Lower lobe of right lung (tissue), 2 donors: ENCODE measurements at regions not wholly inside any gene's neighbourhood (a gene's known extent, or its start where the extent isn't known, plus 50 kb on each side); places are given as distances from the start of the nearest gene placed in this dataset.

Experiments
- ATAC-seq, 2 donors: fragments of 200-7000 bp; cut with Tn5 transposase; one replicate each; pipeline ENCODE4 v1.9.1; 2020 to 2022; ENCODE audit warnings: mild to moderate bottlenecking in 2 of 2, moderate library complexity in 2 of 2
- DNase-seq: peaks from one replicate; pipeline ENCODE4 v3.0.0-alpha.2; 2020
- H3K27ac ChIP-seq: fragments of 200-600 bp; one replicate; pipeline ENCODE4 v1.8.0; 2022
- H3K27me3 ChIP-seq: fragments of 200-600 bp; one replicate; pipeline ENCODE4 v1.8.0; 2022; ENCODE audit warnings: low read depth
- H3K36me3 ChIP-seq: fragments of 200-600 bp; one replicate; pipeline ENCODE4 v1.8.0; 2022; ENCODE audit warnings: mild to moderate bottlenecking
- H3K4me1 ChIP-seq: fragments of 200-600 bp; one replicate; pipeline ENCODE4 v1.8.0; 2022
- H3K4me3 ChIP-seq: fragments of 200-600 bp; one replicate; pipeline ENCODE4 v1.8.0; 2022; ENCODE audit warnings: mild to moderate bottlenecking
- H3K9me3 ChIP-seq: fragments of 200-600 bp; one replicate; pipeline ENCODE4 v1.8.0; 2022
- CTCF ChIP-seq: fragments of 200-600 bp; IDR thresholded peaks from one replicate; pipeline ENCODE4 v1.8.0; 2022; ENCODE audit warnings: antibody characterized with exemption, mild to moderate bottlenecking
- intact Hi-C: fragments of 100-400 bp; cut with DNase I; formaldehyde crosslinking; loops from one replicate; pipeline ENCODE4 v1.11.0; 2022
- donor health status: DM: no; HTN: yes; CAD: no; lungs with severe emphysema.

GRCh38 chr5:166369807-166370206, 1921.6 kb upstream of the WWC1 start:
- Histone ChIP-seq H3K27me3 (no peaks in the 10 kb centered on the region), H3K36me3 (no peaks in the 10 kb centered on the region), H3K4me3 (no peak overlapping the region), H3K4me1 (no peaks in the 10 kb centered on the region), H3K27ac (no peak overlapping the region), H3K9me3 (no peaks in the 10 kb centered on the region)
- no peak for TF ChIP-seq CTCF
- ATAC-seq (no peak), DNase-seq (no peak)
- intact Hi-C loops = no loop called here

GRCh38 chr5:166370928-166371690, 1920.3 kb upstream of the WWC1 start:
- no peak for TF ChIP-seq CTCF
- no peak for DNase-seq

GRCh38 chr5:166373817-166374216, 1917.6 kb upstream of the WWC1 start:
- H3K4me3 ChIP-seq = no peak overlapping the region
- H3K27ac ChIP-seq = no peak overlapping the region
- no peaks in the 10 kb centered on the region for H3K36me3 ChIP-seq
- intact Hi-C loops = no loop called here
- no peak for DNase-seq
- H3K9me3 ChIP-seq = no peaks in the 10 kb centered on the region
- no peaks in the 10 kb centered on the region for H3K4me1 ChIP-seq
- ATAC-seq = no peak
- TF ChIP-seq CTCF = no peak
- no peaks in the 10 kb centered on the region for H3K27me3 ChIP-seq

More at GRCh38 chr5:166370928-166371690, 1920.3 kb upstream of the WWC1 start:
- intact Hi-C loops = no loop called here
- Histone ChIP-seq H3K4me1 (no peaks in the 10 kb centered on the region), H3K27ac (no peak overlapping the region), H3K27me3 (no peaks in the 10 kb centered on the region), H3K9me3 (no peaks in the 10 kb centered on the region), H3K36me3 (no peaks in the 10 kb centered on the region), H3K4me3 (peak overlapping the region; percentile 4)
- ATAC-seq = no peak

- ATAC-seq (no peak), DNase-seq (no peak)
- Histone ChIP-seq H3K4me3 (no peak overlapping the region), H3K27me3 (no peaks in the 10 kb centered on the region), H3K36me3 (no peaks in the 10 kb centered on the region), H3K27ac (no peak overlapping the region), H3K9me3 (no peaks in the 10 kb centered on the region), H3K4me1 (no peaks in the 10 kb centered on the region)
- intact Hi-C loops = no loop called here
- TF ChIP-seq CTCF = no peak
Measured at GRCh38 chr5:166377756-166378155, 1913.7 kb upstream of the WWC1 start.

- Histone ChIP-seq H3K4me3 (no peak overlapping the region), H3K27me3 (no peaks in the 10 kb centered on the region), H3K36me3 (no peaks in the 10 kb centered on the region), H3K9me3 (no peaks in the 10 kb centered on the region), H3K4me1 (no peaks in the 10 kb centered on the region), H3K27ac (no peak overlapping the region)
- ATAC-seq (no peak), DNase-seq (no peak)
- intact Hi-C loops = no loop called here
- TF ChIP-seq CTCF = no peak
Measured at GRCh38 chr5:166379517-166379916, 1911.9 kb upstream of the WWC1 start.
